OCI-LY7 (cell line): ENCODE measurements at regions not wholly inside any gene's neighbourhood (a gene's known extent, or its start where the extent isn't known, plus 50 kb on each side); places are given as distances from the start of the nearest gene placed in this dataset.

Source experiments
- BruUV-seq: library from RNA; stranded (reverse); fragments of 400-500 nt; replicated peaks from 2 replicates; lab custom pipeline; 2021; lab: Mats Ljungman, UMichigan
- CTCF ChIA-PET: fragments of 300-600 bp; sonication (Branson Sonifier 250); formaldehyde crosslinking; loops from one replicate; lab custom pipeline; 2022; ENCODE audit warnings: antibody characterized with exemption; ENCODE audit not compliant: unreplicated experiment; lab: Charles Lee
- POLR2A ChIA-PET: fragments of 300-600 bp; sonication (Branson Sonifier 250); formaldehyde crosslinking; loops from one replicate; lab custom pipeline; 2022; ENCODE audit warnings: antibody characterized with exemption; lab: Charles Lee
- DNase-seq: peaks from one replicate; pipeline ENCODE4 v3.0.0-alpha.2; 2015; ENCODE audit warnings: low spot score
- H2AFZ ChIP-seq: fragments of 200-600 bp; sonication (generic), shearing (Covaris generic); 2 replicates; pipeline ENCODE4 v1.6.1; 2014; ENCODE audit warnings: mild to moderate bottlenecking, antibody characterized with exemption, low read length, moderate library complexity
- H3K27ac ChIP-seq: fragments of 200-600 bp; sonication (generic); 2 replicates; pipeline ENCODE4 v1.5.1; 2014; ENCODE audit warnings: mixed run types, low read depth, mild to moderate bottlenecking, moderate library complexity, low read length, inconsistent platforms; ENCODE audit not compliant: poor library complexity, severe bottlenecking
- H3K36me3 ChIP-seq: fragments of 200-600 bp; sonication (generic); 2 replicates; pipeline ENCODE4 v1.6.1; 2014; ENCODE audit warnings: mild to moderate bottlenecking, antibody characterized with exemption, low read length, moderate library complexity, mixed read lengths; ENCODE audit not compliant: insufficient read depth
- H3K4me1 ChIP-seq: fragments of 200-600 bp; sonication (generic); 2 replicates; pipeline ENCODE4 v1.5.1; 2014; ENCODE audit warnings: mild to moderate bottlenecking, low read length; ENCODE audit not compliant: insufficient read depth, poor library complexity, severe bottlenecking
- H3K4me2 ChIP-seq: fragments of 200-600 bp; sonication (generic); 2 replicates; pipeline ENCODE4 v1.6.1; 2014; ENCODE audit warnings: mild to moderate bottlenecking, low read length
- H3K4me3 ChIP-seq: fragments of 200-600 bp; sonication (generic); 2 replicates; pipeline ENCODE4 v1.5.1; 2014; ENCODE audit warnings: mild to moderate bottlenecking, low read depth, low read length; ENCODE audit not compliant: poor library complexity, severe bottlenecking
- H3K79me2 ChIP-seq: fragments of 200-600 bp; sonication (generic); 2 replicates; pipeline ENCODE4 v1.6.1; 2016; ENCODE audit warnings: low read depth, mild to moderate bottlenecking, low read length, moderate library complexity, mixed read lengths; ENCODE audit not compliant: insufficient read depth
- H3K9me2 ChIP-seq: fragments of 200-600 bp; sonication (generic); 2 replicates; pipeline ENCODE4 v1.6.1; 2016; ENCODE audit warnings: mild to moderate bottlenecking, low read length, mixed read lengths; ENCODE audit not compliant: insufficient read depth
- H3K9me3 ChIP-seq: fragments of 200-600 bp; sonication (generic); 2 replicates; pipeline ENCODE4 v1.6.1; 2014; ENCODE audit warnings: mild to moderate bottlenecking, mixed run types, low read length, mixed read lengths
- H4K20me1 ChIP-seq: fragments of 200-600 bp; sonication (generic); 2 replicates; pipeline ENCODE4 v1.6.1; 2014; ENCODE audit warnings: mild to moderate bottlenecking, antibody characterized with exemption, low read length, moderate library complexity, mixed read lengths; ENCODE audit not compliant: insufficient read depth
- EZH2phosphoT487 ChIP-seq: fragments of 200-600 bp; sonication (generic); IDR thresholded peaks from 2 replicates; pipeline ENCODE4 v1.6.1; 2018; ENCODE audit warnings: low read depth, borderline replicate concordance, mild to moderate bottlenecking, mixed run types, antibody characterized with exemption, low read length, moderate library complexity, mixed read lengths
- intact Hi-C: fragments of 100-400 bp; cut with micrococcal nuclease; formaldehyde crosslinking; loops from one replicate; pipeline ENCODE4 v1.10.0; 2022; ENCODE audit not compliant: unreplicated experiment
- TF ChIP-seq, protein P1 (sequence below): fragments of 200-600 bp; sonication (generic); conservative IDR thresholded peaks from 2 replicates; pipeline ENCODE4 v1.5.1; 2014; ENCODE audit warnings: mild to moderate bottlenecking, antibody characterized with exemption, low read length, moderate library complexity, mixed read lengths

DNA sequence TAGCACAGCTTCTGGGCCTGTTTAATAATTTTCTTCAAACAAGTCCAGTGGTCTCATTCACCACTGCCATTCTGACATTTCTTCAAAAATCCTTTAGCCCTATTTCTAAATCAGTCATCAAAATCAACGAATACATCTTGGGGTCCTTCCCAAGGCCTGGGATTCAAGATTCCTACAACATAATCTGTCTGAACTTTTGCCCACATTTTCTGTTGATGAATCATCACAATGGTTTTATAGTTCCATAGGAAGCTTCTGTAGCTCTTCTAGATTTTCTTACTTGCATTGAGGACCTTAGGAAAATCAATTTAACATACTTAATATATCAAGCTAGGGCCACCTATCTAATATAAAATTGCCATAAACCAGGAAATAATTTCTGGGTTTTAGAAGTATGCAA, 811.8 kb upstream of the ACVR2A start:
- no TSS peak for BruUV-seq
- POLR2A ChIA-PET: no interaction called here
- H3K4me3 ChIP-seq: no peak overlapping the region
- no peak overlapping the region for H3K27ac ChIP-seq
- no peak overlapping the region for H2AFZ ChIP-seq
- no peaks in the 10 kb centered on the region for H4K20me1 ChIP-seq
- CTCF ChIA-PET: no interaction called here
- no peak for TF ChIP-seq EZH2phosphoT487
- TF ChIP-seq, protein P1, sequence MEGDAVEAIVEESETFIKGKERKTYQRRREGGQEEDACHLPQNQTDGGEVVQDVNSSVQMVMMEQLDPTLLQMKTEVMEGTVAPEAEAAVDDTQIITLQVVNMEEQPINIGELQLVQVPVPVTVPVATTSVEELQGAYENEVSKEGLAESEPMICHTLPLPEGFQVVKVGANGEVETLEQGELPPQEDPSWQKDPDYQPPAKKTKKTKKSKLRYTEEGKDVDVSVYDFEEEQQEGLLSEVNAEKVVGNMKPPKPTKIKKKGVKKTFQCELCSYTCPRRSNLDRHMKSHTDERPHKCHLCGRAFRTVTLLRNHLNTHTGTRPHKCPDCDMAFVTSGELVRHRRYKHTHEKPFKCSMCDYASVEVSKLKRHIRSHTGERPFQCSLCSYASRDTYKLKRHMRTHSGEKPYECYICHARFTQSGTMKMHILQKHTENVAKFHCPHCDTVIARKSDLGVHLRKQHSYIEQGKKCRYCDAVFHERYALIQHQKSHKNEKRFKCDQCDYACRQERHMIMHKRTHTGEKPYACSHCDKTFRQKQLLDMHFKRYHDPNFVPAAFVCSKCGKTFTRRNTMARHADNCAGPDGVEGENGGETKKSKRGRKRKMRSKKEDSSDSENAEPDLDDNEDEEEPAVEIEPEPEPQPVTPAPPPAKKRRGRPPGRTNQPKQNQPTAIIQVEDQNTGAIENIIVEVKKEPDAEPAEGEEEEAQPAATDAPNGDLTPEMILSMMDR: no peak
- no peak overlapping the region for H3K4me2 ChIP-seq
- H3K79me2 ChIP-seq: no peaks in the 10 kb centered on the region
- H3K36me3 ChIP-seq: no peaks in the 10 kb centered on the region
- no peaks in the 10 kb centered on the region for H3K9me2 ChIP-seq
- no peaks in the 10 kb centered on the region for H3K9me3 ChIP-seq
- no peak for DNase-seq
- no peaks in the 10 kb centered on the region for H3K4me1 ChIP-seq
- intact Hi-C loops: no loop called here

GRCh38 chr2:147031897-147032296, 812.9 kb upstream of the ACVR2A start:
- H3K4me1 ChIP-seq: no peaks in the 10 kb centered on the region

GRCh38 chr2:147030966-147031720, 813.7 kb upstream of the ACVR2A start:
- Histone ChIP-seq H4K20me1 (no peaks in the 10 kb centered on the region), H3K9me2 (no peaks in the 10 kb centered on the region), H3K4me1 (no peaks in the 10 kb centered on the region), H3K36me3 (no peaks in the 10 kb centered on the region), H3K4me2 (no peak overlapping the region), H3K4me3 (no peak overlapping the region), H3K9me3 (no peaks in the 10 kb centered on the region), H2AFZ (no peak overlapping the region), H3K27ac (no peak overlapping the region), H3K79me2 (no peaks in the 10 kb centered on the region)
- ChIA-PET POLR2A (no interaction called here), CTCF (no interaction called here)
- BruUV-seq: no TSS peak
- no peak for DNase-seq
- intact Hi-C loops: no loop called here
- TF ChIP-seq, protein P1: no peak
- no peak for TF ChIP-seq EZH2phosphoT487

More at GRCh38 chr2:147031897-147032296, 812.9 kb upstream of the ACVR2A start:
- POLR2A ChIA-PET: no interaction called here
- CTCF ChIA-PET: no interaction called here
- no peak overlapping the region for H2AFZ ChIP-seq
- no peaks in the 10 kb centered on the region for H3K79me2 ChIP-seq
- H3K36me3 ChIP-seq: no peaks in the 10 kb centered on the region
- no peak overlapping the region for H3K4me2 ChIP-seq
- H3K9me2 ChIP-seq: no peaks in the 10 kb centered on the region
- H3K4me3 ChIP-seq: no peak overlapping the region
- no peaks in the 10 kb centered on the region for H4K20me1 ChIP-seq
- H3K9me3 ChIP-seq: no peaks in the 10 kb centered on the region
- intact Hi-C loops: no loop called here
- BruUV-seq: no TSS peak
- H3K27ac ChIP-seq: no peak overlapping the region
- DNase-seq: no peak
- TF ChIP-seq, protein P1: no peak
- TF ChIP-seq EZH2phosphoT487: no peak
